HepG2 (cell line): ENCODE measurements at regions not wholly inside any gene's neighbourhood (a gene's known extent, or its start where the extent isn't known, plus 50 kb on each side); places are given as distances from the start of the nearest gene placed in this dataset.
"Not testable (repeated sequence)": the region's sequence is repeated elsewhere in the genome, so short reads cannot be mapped to it uniquely, and the experiment has no call there.

Experiments used
- KAT8 ChIP-seq: IDR thresholded peaks from 2 replicates; pipeline ENCODE4 v1.6.1; 2016; ENCODE audit warnings: missing genetic modification reagents, missing compliant biosample characterization
- SIN3A ChIP-seq: IDR thresholded peaks from 2 replicates; pipeline ENCODE4 v1.6.1; 2011; ENCODE audit warnings: low read depth, mild to moderate bottlenecking, control low read depth, low read length, borderline replicate concordance
- SOX6 ChIP-seq, 2 experiments: fragments of 450-650 bp in 1 of 2; sonication (generic) in 1 of 2; formaldehyde crosslinking in 1 of 2; IDR thresholded peaks; 2 replicates each; pipeline versions ENCODE4 v1.4.0 to v1.6.1; 2017 to 2020; ENCODE audit warnings: antibody characterized with exemption in 1 of 2, mild to moderate bottlenecking in 1 of 2, missing genetic modification reagents in 1 of 2
- ZNF280B ChIP-seq: sonication (generic); formaldehyde crosslinking; IDR thresholded peaks from 2 replicates; pipeline ENCODE4 v1.5.0; 2020; ENCODE audit warnings: missing genetic modification reagents, mild to moderate bottlenecking, borderline replicate concordance
- ZNF687 ChIP-seq: sonication (generic); formaldehyde crosslinking; IDR thresholded peaks from 2 replicates; pipeline ENCODE4 v1.5.1; 2020; ENCODE audit warnings: mild to moderate bottlenecking, missing genetic modification reagents, moderate library complexity

- TF ChIP-seq ZNF687; KAT8 (CRISPR knock-in tag); ZNF280B (CRISPR knock-in tag); SOX6 (IDR thresholded peaks at IDR 0.05); SOX6 (CRISPR knock-in tag; IDR thresholded peaks at IDR 0.05); SIN3A: not testable (repeated sequence)
These were observed 262.5 kb upstream of the PTGER4 start for GRCh38 chr5:40417046-40417810.
